ENCODE measurements at regions not wholly inside any gene's neighbourhood (a gene's known extent, or its start where the extent isn't known, plus 50 kb on each side); places are given as distances from the start of the nearest gene placed in this dataset.
"Not testable (repeated sequence)": the region's sequence is repeated elsewhere in the genome, so short reads cannot be mapped to it uniquely, and the experiment has no call there.

DNA sequence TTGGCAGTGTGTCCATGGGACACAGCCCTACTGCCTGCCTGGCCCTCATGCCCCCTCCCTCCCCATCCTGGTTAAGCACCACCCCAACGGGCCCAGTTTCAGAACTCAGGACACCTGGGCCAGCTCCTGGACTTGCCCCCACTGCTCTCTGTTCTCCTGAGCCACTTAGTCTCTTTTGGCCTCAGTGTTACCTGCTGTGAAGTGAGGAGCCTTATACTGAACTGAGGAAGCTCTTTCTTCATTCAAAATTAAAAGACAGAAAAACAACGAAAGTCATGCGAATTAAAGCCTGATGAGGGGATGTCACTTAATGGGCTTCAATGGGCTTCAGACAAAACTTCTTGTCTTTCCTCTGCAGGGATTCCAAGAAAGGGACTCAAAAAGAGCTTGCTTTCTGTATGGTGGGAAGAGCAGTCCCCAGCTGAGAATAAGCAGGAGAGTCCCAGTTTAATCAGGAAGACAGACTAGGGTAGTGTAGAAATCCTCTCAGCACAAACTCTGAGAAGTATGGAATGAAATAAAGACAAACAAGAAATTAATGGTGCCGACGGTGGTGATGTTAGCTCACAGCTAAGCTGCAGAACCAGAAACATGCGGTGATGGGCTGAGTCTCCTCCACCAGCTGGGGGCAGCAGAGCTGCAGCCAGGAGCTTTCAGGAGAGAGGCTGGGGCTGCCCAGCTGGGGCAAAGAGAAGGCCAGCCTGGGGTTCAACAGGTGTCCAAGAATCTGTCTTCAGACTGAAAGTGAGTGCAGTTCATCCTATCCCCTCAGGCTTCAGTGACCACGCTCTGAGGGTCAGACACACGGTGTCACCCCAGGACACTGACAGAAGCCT lies 101.0 kb downstream of the GGTLC2 start:
- peak in 1 of 2 donors; percentile 52 for DNase-seq

DNA sequence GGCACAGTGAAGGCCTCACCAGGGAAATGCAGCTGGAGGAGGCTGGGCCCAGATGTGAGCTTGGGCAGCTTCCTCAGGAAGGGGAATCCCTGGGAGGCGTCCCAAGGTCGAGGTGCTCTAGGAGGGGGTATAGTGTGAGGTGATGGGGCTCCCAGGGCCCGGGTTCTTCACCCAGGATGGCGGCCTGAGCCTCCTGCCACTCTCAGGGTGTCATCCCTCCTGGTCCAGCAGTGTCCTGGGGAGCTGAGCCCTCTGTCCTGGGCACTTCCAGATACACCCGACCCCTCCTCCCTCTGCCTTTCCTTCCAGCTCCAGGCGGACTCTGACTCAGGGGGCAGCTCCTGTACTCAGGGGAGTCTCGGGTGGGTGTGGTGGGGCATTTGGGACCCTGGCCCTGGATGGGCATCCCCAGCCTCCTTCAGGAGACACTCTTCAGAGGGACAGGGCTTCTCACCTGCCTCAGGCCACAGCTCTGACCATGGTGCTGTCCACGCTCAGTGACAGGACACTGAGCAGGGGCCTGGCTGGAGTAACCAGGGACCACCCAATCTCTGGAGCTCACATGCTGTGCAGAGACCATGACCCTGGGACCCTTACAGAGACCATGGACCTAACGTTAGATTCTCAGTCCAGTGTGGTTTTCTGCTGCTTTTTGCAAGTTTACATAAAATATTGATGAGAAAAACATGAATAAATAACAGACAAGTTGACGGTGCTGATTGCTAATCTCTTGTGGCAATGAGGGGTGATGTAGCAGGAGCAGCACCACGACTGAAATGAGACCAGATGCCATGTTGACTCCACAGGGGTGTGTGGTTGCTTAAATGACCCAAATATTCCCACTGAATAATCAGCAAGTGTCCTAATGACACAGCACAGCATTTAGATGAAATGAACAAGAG lies 101.9 kb downstream of the GGTLC2 start:
- no peak for DNase-seq

DNA sequence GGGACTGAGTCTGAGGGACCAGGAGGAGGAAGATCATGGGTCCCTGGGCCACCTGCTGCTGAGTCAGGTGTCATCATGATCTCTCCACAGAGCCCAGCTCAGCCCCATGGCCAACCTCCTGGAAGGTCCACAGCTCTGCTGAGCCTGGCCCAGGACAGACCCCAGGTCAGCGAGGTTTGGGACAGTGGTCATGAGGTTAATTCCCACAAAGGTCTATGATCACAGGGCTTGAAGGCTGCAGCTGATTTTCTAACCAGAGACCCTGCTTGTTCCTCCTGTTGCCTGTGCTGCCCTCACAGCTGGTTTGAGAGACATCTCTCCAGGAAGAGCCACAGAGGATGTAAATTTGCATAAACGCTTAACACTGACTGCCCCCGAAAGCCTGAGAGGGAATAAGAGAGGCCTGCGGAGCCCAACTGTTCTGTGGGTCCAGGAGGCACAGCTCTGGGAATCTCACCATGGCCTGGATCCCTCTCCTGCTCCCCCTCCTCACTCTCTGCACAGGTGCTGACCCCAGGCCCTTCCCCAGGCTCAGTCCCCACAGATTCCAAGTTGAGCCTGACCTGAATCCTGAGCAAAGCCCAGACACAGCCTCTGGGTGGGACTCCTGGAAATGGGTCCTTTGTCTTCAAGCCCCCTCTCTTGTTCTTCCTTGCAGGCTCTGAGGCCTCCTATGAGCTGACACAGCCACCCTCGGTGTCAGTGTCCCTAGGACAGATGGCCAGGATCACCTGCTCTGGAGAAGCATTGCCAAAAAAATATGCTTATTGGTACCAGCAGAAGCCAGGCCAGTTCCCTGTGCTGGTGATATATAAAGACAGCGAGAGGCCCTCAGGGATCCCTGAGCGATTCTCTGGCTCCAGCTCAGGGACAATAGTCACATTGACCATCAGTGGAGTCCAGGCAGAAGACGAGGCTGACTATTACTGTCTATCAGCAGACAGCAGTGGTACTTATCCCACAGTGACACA lies 102.8 kb downstream of the GGTLC2 start:
- no peak for DNase-seq

DNA sequence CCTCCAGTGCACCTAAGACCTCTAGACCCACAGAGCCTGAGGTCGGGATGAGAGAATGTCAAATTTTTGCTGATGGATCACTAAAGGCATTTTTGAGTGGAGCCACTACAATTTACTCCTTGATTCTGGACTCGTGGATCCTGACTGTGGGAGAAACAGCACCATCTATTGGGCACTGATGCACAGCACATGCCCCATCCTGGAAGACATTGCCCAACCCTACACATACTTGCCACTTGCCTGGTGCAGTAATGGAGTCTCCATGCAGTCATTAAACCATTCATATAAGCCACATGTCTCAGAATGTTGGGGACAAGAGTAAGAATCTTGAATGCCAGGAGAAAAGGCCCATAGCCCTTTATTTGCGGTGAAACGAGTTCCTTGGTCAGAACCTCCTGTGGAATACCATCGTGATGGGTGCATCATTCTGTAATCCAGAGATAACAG lies 103.9 kb downstream of the GGTLC2 start:
- DNase-seq: peak; percentile 32 to 44

DNA sequence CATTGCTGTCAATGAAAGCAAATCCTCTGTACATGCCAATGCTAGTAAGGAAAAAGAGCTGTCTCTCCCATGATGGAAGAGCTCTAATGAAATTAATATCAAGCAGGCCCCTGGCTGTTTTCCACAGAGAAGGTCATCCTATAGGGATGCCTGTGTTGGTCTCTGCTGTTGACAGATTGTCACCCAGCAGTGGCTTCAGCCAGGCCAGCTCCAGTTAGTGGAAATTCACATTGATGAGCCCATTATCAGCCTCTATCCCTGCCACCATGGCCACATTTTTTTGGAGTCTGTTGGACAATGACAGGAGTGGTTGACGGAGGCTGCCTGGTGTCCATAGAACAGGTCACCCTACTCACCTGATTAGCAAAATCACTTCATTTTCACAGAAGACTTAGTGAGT lies 104.3 kb downstream of the GGTLC2 start:
- DNase-seq: no peak

DNA sequence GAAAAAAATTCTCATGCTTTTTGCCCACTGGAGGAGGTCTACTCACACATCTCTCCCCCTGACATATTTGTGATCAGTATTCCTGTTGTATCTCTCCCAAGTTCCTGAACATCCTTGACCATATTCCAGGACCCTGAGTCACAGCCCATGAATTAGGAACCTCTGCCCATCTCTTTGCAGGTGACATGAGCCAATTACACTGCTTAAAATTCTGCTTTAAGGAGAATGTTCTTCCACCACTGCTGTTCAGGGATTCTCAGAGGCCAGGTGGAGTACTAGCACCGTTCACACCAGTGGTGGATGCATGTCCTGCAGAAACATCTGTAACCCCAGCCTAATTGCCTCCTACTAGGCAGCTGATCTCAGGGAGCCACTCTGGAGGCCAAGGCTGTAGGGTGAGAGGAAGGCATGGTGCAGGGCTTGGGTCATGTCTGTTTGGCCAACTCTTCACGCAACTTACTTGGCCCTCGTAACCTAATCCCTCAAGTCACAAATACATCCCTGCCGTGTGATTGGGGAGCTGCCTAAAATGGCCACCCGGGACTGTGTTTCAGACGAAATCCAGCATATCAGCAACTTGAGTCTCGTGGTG lies 104.8 kb downstream of the GGTLC2 start:
- no peak for DNase-seq

DNA sequence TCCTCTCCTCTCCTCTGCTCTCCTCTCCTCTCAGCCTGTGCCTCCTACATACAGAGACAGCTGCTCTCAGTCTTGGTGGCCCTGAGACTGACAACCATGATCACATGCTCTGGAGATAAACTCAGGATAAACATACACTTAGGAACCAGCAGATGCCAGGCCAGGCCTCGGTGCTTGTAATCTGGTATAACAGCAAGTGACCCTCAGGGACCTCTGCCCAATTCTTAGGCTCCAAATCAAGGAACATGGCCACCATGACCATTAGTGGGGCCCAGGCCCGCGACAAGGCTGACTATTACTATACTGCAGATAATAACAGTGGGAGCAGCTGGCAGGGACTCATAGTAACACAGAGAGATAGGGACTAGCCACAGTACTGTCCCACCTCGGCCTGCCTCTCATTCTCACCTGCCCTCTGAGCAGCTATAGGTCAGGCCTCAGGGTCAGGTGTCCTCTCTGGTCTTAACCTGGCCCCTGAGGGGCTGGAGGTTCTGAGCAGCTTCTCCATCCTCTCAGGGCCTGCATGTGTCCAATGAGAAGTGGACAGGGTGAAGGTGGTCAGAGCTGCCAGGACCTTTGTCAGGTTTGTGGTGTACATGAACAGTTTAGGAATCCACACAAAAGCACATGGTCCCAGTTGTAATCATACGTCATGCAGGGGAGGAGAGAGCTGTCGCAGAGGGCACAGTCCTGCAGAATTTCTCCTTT lies 106.1 kb downstream of the GGTLC2 start:
- DNase-seq: peak in 1 of 2 donors; percentile 8

DNA sequence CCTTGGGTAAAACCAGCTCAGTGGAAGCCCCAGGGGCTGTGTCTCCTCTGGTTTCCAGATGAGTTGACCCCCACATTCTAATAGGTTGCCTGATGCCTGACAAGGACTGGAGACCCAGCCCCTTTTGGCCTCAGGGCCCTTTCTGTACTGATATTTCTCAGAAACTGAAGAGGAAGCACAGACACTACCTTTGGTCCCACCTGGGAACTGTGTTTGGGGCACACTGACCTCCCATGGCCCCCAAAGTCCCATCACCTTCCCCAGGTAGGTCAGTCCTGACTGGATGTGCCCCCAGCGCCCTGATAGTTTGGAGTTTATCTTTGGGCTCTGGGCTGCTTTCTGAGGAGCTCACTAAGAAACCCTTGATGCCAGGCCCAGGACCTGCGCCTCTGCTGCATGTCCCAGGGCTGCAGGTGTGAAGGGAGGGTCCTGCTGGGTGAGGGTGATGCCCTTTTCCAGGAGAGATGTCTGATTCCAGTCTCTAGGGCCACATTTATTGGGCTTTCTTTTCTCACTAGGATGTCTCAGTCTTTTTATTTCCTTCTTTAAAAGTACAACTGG lies 106.7 kb downstream of the GGTLC2 start:
- DNase-seq: no peak

DNA sequence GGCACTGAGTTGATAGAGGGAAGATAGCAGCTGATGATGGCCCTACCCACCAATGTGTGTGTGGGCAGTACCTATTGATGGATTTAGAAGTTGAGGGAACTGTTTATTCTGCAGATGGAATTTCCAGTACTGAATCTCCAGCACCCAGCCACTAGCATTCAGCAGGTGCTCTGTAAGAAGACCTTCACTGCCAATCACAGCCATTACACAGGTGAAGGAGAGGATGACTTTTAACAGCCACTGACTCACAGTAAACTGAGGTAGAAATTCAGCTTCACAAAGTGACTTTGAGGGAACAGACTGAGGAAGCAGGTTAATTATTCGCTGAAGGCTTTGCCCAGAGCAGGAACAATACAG lies 107.8 kb downstream of the GGTLC2 start:
- DNase-seq: no peak

DNA sequence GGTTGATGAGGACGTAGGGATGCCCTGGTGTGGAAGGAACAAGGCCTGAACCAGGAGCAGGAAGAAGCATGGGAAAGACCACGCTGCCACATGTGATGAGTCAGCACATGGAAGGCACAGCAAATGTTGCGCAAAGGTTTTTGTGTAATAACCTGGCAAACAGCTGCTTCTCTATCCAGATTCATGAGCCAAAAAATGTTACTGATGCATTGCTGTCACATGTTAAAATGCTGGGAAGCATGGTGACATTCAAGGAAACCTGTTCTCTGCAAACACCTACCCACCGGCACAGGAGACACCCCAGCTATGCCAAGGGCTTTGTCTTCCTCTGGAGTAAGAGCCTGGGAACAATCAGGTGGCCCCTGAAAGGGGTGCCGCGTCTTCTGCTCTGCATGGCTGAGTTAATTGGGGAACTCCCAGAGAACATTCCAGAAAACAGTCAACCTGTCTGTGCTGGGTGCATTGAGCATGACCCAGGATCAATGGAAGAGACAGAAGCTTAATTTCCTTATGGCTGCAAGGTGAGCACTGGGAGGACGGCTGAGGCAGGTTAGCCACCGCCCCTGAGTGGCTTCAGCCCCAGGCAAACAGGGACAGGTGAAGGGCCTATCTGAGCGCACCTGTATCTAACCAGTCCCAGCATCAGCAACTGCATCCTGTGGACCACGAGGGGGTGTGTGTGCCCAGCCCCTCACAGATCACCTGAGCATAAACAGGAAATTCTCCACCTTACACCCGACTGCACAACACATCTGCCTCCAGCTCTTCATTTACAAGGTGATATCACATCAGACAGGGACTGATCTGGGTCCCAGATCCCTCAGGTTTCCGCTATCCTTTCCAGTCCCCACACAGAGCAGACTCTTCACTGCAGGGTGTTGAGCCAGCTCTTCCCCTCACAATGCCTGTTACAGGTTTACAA lies 108.4 kb downstream of the GGTLC2 start:
- no peak for DNase-seq

DNA sequence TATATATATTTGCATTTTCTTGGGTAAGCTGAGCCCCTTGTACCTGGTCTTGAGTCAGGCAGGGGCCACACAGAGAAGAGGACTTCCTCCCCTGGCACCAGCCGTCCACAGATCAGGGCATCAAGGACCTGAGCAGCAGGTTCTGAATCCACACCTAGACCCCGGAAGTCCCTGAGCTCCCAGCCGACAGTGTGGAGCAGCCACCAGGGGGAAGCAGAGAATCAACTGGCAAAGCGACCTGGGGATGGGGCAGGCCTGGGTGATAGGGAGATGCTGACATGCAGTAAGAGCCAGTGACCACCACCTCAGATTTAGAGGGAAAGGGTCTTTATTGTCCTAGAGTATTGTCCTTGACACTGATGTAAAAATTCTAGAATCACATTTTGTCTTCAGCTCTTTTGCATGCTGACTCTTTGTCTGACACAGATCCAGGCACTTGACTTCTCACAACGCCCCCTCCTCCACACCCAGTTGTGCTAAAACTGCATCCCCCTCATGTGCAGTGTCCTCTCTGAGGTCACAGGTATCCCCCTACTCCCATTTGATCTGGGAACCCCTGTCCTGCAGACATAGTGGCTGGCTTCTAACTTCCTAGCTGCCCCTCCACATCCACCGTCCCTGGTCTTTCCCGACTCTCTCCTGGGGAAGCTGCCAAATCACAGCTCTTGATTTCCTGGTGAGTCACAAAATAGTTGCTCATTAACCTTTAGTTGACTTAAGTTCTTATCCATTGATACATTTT lies 109.3 kb downstream of the GGTLC2 start:
- peak; percentile 76 to 83 for DNase-seq

DNA sequence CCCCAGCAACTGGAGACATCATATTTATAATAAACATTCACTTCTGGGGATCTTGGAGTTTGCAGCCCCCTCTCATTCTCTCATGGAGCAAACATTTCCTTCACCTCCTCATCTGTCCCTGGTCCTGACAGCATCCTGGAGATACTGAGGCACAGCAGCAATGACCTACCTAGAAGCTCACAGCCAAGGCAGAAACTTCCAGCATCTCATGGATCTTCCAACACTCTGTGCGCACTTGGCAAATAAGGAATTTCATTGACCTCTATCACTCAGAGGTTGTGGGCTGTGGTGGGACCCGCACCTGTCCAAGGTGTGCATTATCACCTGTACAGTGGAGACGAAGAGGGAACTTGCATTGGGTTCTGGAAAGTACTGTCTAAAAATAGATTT lies 109.8 kb downstream of the GGTLC2 start:
- DNase-seq: no peak

DNA sequence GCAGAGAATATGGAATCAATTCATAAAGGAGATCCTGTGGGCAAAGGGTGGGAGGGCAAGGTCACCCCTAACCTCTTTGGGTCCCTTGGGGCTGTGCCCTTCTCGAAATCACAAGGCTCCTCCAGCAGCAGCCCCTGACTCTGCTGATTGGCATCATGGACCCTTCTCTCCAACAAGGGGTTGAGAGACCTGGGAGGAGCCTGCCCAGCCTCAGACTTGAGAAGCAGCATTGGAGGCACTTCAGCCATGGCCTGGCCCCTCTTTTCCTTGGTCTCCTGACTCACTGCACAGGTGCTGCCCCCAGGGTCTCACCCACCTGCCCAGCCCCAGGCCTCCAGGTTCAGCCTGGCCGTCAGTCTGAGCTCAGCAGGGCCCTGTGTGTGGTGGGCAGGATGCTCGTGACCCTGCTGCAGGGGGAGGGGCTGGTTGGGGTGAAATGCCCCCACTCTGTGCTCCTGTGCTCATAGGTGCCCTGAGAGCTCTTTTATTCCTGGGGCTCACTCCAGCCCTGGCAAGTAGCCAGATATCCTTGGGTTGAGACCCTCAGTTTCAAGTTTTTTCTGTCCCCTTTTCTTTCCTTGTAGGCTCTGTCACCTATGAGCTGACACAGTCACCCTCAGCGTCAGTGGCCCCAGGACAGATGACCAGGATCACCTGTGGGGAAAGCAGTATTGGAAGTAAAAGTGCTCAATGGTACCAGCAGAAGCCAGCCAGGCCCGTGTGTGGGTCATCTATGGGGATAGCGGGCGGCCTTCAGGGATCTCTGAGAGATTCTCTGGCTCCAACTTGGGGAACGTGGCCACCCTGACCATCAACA lies 110.8 kb downstream of the GGTLC2 start:
- DNase-seq: no peak

DNA sequence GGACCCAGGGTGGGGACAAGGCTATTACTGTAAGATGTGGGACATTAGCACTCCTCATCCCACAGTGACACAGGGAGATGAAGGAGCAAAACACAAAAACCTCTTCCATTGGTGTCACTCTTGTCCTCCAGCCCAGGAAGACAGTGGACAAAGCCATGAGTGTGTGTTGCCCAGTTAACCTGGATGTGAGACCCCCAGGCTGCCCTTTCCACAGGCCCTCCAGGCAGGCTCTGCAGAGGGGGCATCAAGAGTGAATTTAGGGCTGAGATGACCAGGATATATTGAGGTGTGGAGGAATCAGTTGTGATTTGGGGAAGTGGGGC lies 111.3 kb downstream of the GGTLC2 start:
- no peak for DNase-seq

DNA sequence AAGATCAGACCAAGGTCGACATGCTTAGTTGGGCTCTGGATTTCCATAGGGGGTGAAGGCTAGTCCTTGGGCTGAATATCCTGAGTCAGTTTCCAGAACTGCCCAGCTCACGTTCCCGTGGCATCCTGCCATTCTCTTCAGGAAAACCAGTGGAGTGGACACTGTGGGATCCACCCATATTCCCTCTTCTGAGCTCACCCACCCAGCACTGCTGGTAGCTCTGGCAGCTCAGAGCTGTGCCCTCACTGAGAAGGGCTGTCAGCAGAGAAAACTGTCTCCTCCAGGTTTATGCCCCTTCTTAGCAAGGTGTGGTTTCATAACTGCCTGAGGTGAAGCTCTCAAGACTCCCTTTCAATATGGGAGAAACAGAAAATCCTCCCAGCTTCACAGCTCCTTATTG lies 111.7 kb downstream of the GGTLC2 start:
- DNase-seq: no peak

DNA sequence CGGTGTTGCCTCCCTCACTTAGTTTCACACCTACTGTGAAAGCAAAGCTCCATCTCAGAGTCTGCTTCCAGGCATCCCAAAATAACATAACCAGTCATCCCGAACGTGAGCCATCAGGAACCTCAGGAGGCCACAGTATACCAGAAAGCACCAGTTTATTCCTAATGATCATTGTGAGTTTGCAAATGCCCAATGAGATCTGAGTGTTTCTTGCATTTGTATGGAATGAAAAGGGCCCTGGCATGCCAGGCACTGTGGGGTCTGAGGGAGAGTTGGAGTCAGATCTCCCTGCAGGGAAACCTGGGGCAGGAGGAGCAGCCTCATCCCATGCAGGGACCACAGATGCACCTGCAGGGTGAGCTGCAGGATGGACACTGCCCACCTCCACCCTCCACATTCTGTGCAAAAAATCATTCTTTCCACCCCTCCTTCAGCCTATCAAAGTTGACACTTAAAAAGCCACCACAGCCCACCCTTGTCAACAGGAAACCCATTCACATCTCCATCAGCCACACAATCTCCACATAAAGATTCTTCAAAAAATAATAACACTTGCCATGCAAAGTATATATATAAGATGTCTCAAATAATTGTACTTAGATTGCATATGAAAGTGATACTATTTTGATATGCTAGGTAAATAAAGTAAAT lies 112.3 kb downstream of the GGTLC2 start:
- not testable (repeated sequence) for DNase-seq

DNA sequence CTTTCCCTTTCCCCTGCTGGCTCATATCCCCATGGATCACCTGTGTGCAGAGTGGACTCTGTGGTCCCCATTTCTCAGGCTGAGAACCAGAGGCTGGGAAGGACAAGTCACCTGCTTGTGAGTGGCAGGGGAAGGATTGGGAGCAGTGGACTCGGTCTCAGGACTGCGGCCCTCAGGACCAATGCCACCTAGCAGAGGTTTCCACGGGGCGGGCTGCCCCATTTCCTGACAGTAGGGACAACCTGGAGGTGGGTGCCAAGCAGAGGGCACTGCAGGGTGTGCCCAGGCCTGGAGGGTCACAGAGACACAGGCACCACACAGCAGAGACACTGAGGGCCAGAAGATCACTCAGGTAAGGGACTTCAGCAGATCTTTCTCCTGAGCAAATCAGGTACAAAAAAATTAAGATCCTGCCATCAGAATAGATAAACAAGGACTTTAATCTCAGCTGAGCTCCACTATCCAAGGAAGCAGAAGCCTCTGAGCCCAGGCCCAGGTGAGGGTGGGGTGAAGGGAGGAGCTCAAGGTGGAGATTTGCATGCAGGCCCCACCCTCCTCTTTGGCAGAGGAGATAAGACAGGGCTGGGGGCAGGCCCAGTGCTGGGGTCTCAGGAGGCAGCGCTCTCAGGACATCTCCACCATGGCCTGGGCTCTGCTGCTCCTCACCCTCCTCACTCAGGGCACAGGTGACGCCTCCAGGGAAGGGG lies 113.8 kb downstream of the GGTLC2 start:
- not testable (repeated sequence) for DNase-seq
